ENCODE measurements at regions not wholly inside any gene's neighbourhood (a gene's known extent, or its start where the extent isn't known, plus 50 kb on each side); places are given as distances from the start of the nearest gene placed in this dataset.

- no peaks in the 10 kb centered on the region for H3K36me3 Mint-ChIP-seq (ENCODE audit: low read depth)
- intact Hi-C loops (cut with micrococcal nuclease): no loop called here
- DNase-seq: no peak
- ChIA-PET POLR2A (no interaction called here), CTCF (no interaction called here)
- H3K27ac Mint-ChIP-seq: no peak overlapping the region
- TF ChIP-seq, protein P1, sequence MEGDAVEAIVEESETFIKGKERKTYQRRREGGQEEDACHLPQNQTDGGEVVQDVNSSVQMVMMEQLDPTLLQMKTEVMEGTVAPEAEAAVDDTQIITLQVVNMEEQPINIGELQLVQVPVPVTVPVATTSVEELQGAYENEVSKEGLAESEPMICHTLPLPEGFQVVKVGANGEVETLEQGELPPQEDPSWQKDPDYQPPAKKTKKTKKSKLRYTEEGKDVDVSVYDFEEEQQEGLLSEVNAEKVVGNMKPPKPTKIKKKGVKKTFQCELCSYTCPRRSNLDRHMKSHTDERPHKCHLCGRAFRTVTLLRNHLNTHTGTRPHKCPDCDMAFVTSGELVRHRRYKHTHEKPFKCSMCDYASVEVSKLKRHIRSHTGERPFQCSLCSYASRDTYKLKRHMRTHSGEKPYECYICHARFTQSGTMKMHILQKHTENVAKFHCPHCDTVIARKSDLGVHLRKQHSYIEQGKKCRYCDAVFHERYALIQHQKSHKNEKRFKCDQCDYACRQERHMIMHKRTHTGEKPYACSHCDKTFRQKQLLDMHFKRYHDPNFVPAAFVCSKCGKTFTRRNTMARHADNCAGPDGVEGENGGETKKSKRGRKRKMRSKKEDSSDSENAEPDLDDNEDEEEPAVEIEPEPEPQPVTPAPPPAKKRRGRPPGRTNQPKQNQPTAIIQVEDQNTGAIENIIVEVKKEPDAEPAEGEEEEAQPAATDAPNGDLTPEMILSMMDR (IDR thresholded peaks at IDR 0.05): no peak
- H3K4me3 Mint-ChIP-seq: no peak overlapping the region
- no peaks in the 10 kb centered on the region for H3K9me3 Mint-ChIP-seq
- ATAC-seq: no peak
- peaks cover 3% of the 10 kb centered on the region for H3K27me3 Mint-ChIP-seq
- H3K4me1 Mint-ChIP-seq (ENCODE audit: low read depth): no peaks in the 10 kb centered on the region
These were observed 62.5 kb upstream of the RAB27B start for GRCh38 chr18:54765636-54766375.

DNA sequence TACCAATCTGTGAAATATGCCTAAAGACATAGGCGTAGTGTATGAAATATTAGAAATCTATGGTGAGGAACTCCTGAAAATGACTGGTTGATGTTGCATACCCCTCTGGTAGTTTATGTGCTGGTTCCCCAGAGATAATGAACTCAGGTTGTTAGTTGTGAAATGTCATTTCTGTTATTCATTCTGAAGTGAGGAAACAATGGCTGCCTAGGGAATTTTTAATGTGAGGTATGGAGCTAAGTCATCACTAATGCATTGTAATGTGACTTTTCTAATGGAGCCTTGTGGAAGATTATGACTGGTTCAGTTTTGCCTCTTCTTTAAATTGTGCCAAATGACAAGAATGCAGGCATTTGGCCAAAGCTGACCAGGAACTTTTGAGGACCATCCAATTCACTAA lies 61.6 kb upstream of the RAB27B start:
- Mint-ChIP-seq H3K36me3 (ENCODE audit: low read depth) (no peaks in the 10 kb centered on the region), H3K4me1 (ENCODE audit: low read depth) (no peaks in the 10 kb centered on the region), H3K27me3 (peaks cover 3% of the 10 kb centered on the region), H3K27ac (no peak overlapping the region), H3K4me3 (no peak overlapping the region), H3K9me3 (no peaks in the 10 kb centered on the region)
- TF ChIP-seq, protein P1 (IDR thresholded peaks at IDR 0.05): no peak
- CTCF ChIA-PET: no interaction called here
- ATAC-seq (no peak), DNase-seq (no peak)
- intact Hi-C loops (cut with micrococcal nuclease): no loop called here
- POLR2A ChIA-PET: no interaction called here

DNA sequence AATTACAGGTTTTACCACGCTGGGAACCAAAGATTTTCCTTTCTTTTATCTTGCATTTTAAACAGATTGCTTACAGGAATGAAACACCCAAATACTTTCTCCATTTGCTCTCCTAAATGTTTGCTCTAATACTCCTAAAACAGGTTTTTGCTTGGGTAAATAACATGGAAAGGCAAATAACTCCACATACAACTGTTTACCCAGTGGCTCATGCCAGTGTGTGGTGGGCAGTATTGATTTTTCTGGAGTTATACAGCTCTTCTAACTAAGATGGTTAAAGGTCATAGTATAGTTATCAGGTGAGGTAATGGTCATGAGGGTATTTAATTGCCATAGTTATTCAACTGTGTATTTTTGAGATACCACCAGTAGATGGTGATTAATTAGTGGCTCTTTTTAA lies 61.2 kb upstream of the RAB27B start:
- no peaks in the 10 kb centered on the region for H3K4me1 Mint-ChIP-seq (ENCODE audit: low read depth)
- H3K4me3 Mint-ChIP-seq: no peak overlapping the region
- no peak for DNase-seq
- ChIA-PET POLR2A (no interaction called here), CTCF (no interaction called here)
- ATAC-seq: no peak
- TF ChIP-seq, protein P1 (IDR thresholded peaks at IDR 0.05): no peak
- intact Hi-C loops (cut with micrococcal nuclease): no loop called here
- H3K27me3 Mint-ChIP-seq: peaks cover 3% of the 10 kb centered on the region
- no peak overlapping the region for H3K27ac Mint-ChIP-seq
- H3K36me3 Mint-ChIP-seq (ENCODE audit: low read depth): no peaks in the 10 kb centered on the region
- H3K9me3 Mint-ChIP-seq: no peaks in the 10 kb centered on the region

GRCh38 chr18:54769526-54770464 lies 58.5 kb upstream of the RAB27B start:
- intact Hi-C loops (cut with micrococcal nuclease): no loop called here

More at GRCh38 chr18:54769526-54770464, 58.5 kb upstream of the RAB27B start:
- ChIA-PET CTCF (no interaction called here), POLR2A (no interaction called here)
- H3K9me3 Mint-ChIP-seq: no peaks in the 10 kb centered on the region
- DNase-seq (no peak), ATAC-seq (no peak)
- TF ChIP-seq, protein P1 (IDR thresholded peaks at IDR 0.05): no peak
- H3K4me3 Mint-ChIP-seq: no peak overlapping the region
- H3K27me3 Mint-ChIP-seq: peaks cover 3% of the 10 kb centered on the region
- no peaks in the 10 kb centered on the region for H3K36me3 Mint-ChIP-seq (ENCODE audit: low read depth)
- no peak overlapping the region for H3K27ac Mint-ChIP-seq
- no peaks in the 10 kb centered on the region for H3K4me1 Mint-ChIP-seq (ENCODE audit: low read depth)

Measured in activated CD8-positive, alpha-beta T cell treated with anti-CD3 and anti-CD28 coated beads for 36 hours (primary cell).